AG04450 (cell line): ENCODE measurements at regions not wholly inside any gene's neighbourhood (a gene's known extent, or its start where the extent isn't known, plus 50 kb on each side); places are given as distances from the start of the nearest gene placed in this dataset.
"Not testable (repeated sequence)": the region's sequence is repeated elsewhere in the genome, so short reads cannot be mapped to it uniquely, and the experiment has no call there.

Experiments
- CTCF ChIA-PET: fragments of 300-600, 350-600 bp; formaldehyde crosslinking; extraction: SDS; loops from one replicate; lab custom pipeline; 2022; ENCODE audit warnings: antibody characterized with exemption, inconsistent platforms; lab: Charles Lee
- POLR2A ChIA-PET: fragments of 350-600 bp; formaldehyde crosslinking; extraction: SDS; loops from one replicate; lab custom pipeline; 2021; ENCODE audit warnings: antibody characterized with exemption, inconsistent platforms; lab: Yijun Ruan, JAX
- DNase-seq: peaks from one replicate; pipeline ENCODE4 v3.0.0-alpha.2; 2011; ENCODE audit warnings: low read depth, low spot score
- H3K27ac ChIP-seq: one replicate; pipeline ENCODE4 v1.5.1; 2012; ENCODE audit warnings: low read depth, low read length, control low read depth
- H3K27me3 ChIP-seq: one replicate; pipeline ENCODE4 v1.6.0; 2012; ENCODE audit warnings: low read length; ENCODE audit not compliant: control insufficient read depth, insufficient read depth
- H3K4me3 ChIP-seq: 2 replicates; pipeline ENCODE4 v1.5.1; 2011; ENCODE audit warnings: mild to moderate bottlenecking, low read depth, low read length, control low read depth
- H3K9me3 ChIP-seq: 2 replicates; pipeline ENCODE4 v1.5.1; 2012; ENCODE audit warnings: low read length; ENCODE audit not compliant: control insufficient read depth, insufficient read depth
- TF ChIP-seq, protein P1 (sequence below): IDR thresholded peaks from 2 replicates; pipeline ENCODE4 v1.5.1; 2011; ENCODE audit warnings: low read depth, low read length, control low read depth, inconsistent platforms

DNA sequence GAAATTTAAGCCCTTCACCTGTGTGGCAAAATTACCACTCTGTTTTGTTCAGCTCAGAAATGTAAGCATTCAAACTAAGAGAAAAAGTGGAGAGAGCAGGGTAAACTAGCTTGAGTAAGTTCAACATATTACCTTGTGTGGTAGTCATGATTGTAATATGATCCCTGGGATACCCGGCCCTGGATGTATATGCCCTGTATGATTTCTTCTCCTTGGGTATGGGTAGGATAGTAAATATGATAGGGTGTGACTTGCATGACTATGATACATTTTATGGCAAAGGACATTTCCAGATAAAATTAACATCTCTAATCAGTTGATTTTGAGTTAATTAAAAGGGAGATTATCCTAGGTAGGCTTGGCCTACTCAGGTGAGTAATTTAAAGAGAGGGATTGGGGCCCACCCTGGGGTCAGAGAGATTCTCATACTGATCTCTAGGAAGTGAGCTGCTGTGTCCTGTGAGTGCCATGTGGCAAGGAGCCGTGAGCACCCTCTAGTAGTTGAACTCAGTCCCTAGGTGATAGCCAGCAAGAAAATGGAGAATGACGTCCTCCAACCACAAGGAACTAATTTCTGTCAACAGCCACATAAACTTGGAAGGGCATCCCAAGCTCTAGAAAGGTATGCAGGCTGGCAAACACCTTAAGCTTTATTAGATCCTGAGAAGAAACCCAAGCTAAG, 62.2 kb upstream of the ANXA1 start:
- Histone ChIP-seq H3K27me3 (no peaks in the 10 kb centered on the region), H3K27ac (no peak overlapping the region), H3K9me3 (no peaks in the 10 kb centered on the region), H3K4me3 (no peak overlapping the region)
- POLR2A ChIA-PET, result no interaction called here
- no peak for DNase-seq
- TF ChIP-seq, protein P1, sequence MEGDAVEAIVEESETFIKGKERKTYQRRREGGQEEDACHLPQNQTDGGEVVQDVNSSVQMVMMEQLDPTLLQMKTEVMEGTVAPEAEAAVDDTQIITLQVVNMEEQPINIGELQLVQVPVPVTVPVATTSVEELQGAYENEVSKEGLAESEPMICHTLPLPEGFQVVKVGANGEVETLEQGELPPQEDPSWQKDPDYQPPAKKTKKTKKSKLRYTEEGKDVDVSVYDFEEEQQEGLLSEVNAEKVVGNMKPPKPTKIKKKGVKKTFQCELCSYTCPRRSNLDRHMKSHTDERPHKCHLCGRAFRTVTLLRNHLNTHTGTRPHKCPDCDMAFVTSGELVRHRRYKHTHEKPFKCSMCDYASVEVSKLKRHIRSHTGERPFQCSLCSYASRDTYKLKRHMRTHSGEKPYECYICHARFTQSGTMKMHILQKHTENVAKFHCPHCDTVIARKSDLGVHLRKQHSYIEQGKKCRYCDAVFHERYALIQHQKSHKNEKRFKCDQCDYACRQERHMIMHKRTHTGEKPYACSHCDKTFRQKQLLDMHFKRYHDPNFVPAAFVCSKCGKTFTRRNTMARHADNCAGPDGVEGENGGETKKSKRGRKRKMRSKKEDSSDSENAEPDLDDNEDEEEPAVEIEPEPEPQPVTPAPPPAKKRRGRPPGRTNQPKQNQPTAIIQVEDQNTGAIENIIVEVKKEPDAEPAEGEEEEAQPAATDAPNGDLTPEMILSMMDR, result no peak
- CTCF ChIA-PET, result interaction anchor here (1.2 to 1.8 kb wide), 2 partner anchors 18 to 111 kb away, joined by 9 to 10 read pairs; no protein-coding TSS in a partner anchor

DNA sequence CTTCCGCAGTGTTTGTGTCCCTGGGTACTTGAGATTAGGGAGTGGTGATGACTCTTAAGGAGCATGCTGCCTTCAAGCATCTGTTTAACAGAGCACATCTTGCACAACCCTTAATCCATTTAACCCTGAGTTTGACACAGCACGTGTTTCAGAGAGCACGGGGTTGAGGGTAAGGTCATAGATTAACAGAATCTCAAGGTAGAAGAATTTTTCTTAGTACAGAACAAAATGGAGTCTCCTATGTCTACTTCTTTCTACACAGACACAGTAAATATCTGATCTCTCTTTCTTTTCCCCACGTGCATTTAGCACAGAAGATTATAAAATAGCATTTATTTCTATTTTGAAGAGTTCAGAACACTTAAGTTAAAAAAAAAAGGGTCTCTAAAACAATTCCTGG, 63.8 kb upstream of the ANXA1 start:
- POLR2A ChIA-PET, CTCF ChIA-PET, DNase-seq, H3K9me3 ChIP-seq, H3K27me3 ChIP-seq, H3K4me3 ChIP-seq, H3K27ac ChIP-seq: not testable (repeated sequence)

DNA sequence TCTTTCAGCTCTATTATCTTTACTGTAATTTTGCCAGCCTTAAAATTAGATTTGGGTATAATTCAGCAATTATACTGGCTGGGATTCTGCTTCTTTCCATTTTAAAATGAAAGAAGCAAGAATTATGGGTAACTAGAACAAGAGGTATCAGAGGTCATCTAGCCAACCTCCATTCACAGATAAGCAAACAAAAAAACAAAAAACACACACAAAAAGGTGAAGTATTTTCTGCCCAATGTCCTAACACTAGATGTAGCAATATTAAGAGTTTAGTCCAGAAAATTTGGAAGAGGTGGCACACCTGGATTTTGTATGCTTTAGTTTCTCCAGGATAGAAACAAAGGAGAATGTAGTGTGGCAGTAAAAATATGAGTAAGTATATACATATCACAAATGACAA, 68.1 kb upstream of the ANXA1 start:
- POLR2A ChIA-PET, result no interaction called here
- DNase-seq, result no peak
- H3K27ac ChIP-seq, result no peak overlapping the region
- no peak overlapping the region for H3K4me3 ChIP-seq
- no peaks in the 10 kb centered on the region for H3K9me3 ChIP-seq
- TF ChIP-seq, protein P1, result no peak
- CTCF ChIA-PET, result interaction anchor here (2.0 to 4.8 kb wide), 3 partner anchors 10 to 226 kb away, joined by 6 to 43 read pairs (median 9); no protein-coding TSS in a partner anchor
- no peaks in the 10 kb centered on the region for H3K27me3 ChIP-seq

DNA sequence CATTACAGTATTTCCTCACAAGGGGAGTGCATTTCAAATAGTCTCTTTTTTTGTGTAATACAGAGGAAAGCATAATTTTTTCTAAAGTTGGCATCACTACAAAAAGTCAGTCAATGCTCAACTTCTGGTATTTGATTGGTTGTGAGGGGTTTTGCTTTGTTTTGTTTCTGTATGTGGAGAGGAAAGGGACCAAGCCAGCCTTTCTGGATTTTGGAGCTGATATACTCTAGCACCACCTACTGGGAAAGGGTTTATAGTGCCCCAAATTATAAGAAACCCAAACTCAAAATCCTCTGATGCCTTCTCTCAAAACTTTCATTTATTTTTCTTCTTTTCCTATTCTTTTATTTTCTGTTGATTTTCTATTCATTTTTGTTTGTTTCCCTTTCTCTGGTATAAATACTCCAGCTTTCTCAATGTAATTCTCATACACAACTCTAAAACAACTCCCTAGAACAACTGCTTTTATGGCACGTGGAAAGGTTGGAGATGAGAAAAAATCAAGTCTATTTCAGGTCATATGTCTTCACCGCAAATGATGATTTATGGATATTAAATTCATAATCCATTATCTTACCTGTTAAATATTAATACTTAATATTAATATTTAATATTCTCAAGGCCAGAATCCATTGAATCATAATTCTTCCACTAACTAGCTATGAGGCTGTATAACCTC, 69.5 kb upstream of the ANXA1 start:
- TF ChIP-seq, protein P1, result peak; percentile 86
- ChIA-PET POLR2A (no interaction called here), CTCF (interaction anchor here (0.5 to 4.8 kb wide), 20 partner anchors 9 to 1847 kb away, joined by 3 to 43 read pairs (median 3); no protein-coding TSS in a partner anchor)
- Histone ChIP-seq H3K27ac (no peak overlapping the region), H3K27me3 (no peaks in the 10 kb centered on the region), H3K4me3 (no peak overlapping the region), H3K9me3 (no peaks in the 10 kb centered on the region)
- no peak for DNase-seq

DNA sequence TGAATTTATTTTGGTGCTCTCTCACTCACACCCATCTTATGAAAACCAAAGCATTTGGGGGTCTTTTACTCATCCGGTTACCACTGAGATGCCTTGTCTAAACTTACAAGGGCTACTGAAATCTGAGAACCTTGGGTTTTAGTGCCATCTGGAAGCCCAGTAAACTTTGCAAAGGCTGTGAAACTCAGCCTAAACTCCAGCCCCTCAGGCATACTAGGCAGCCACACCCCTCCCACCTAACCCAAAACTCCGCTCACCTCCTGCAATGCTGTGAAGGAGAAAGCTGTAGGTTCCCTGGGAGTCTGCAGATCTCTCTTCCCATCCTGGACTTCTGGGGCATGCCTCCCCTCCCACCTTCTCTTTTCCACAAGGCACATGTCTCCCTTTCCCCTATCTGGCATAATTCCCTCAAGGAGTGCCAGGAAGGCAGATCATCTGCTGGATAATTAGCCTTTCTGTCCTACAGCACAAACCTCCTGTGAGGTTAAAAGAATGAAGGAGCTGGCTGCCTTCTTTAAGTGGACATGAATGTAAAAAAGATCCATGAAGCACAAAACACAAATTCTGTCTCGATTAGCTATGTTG, 71.5 kb upstream of the ANXA1 start:
- no peak for DNase-seq
- Histone ChIP-seq H3K27me3 (no peaks in the 10 kb centered on the region), H3K4me3 (no peak overlapping the region), H3K27ac (no peak overlapping the region), H3K9me3 (no peaks in the 10 kb centered on the region)
- ChIA-PET CTCF (interaction anchor here (0.5 to 4.8 kb wide), 11 partner anchors 10 to 801 kb away, joined by 3 to 43 read pairs (median 5); no protein-coding TSS in a partner anchor), POLR2A (no interaction called here)
- TF ChIP-seq, protein P1, result no peak
